WTC11 (cell line): ENCODE measurements at regions not wholly inside any gene's neighbourhood (a gene's known extent, or its start where the extent isn't known, plus 50 kb on each side); places are given as distances from the start of the nearest gene placed in this dataset.

Experiments
- ATAC-seq: fragments of 200-7000 bp; cut with Tn5 transposase; 2 replicates; pipeline ENCODE4 v1.10.0; 2021; ENCODE audit warnings: mild to moderate bottlenecking, moderate library complexity
- CTCF ChIA-PET: fragments of 300-600 bp; sonication (Branson Sonifier 250); formaldehyde crosslinking; loops from one replicate; lab custom pipeline; 2021; ENCODE audit warnings: antibody characterized with exemption; lab: Charles Lee
- POLR2A ChIA-PET: fragments of 350-600 bp; sonication (Branson Sonifier 250); formaldehyde crosslinking; loops from one replicate; lab custom pipeline; 2021; ENCODE audit warnings: antibody characterized with exemption; lab: Charles Lee
- DNase-seq: peaks from one replicate; pipeline ENCODE4 v3.0.0; 2021; ENCODE audit warnings: low spot score
- H3K27ac Mint-ChIP-seq: 2 replicates; pipeline ENCODE4 v1.8.0; 2021; ENCODE audit warnings: mixed read lengths
- H3K27me3 Mint-ChIP-seq: 2 replicates; pipeline ENCODE4 v1.8.0; 2021; ENCODE audit warnings: low read depth, mild to moderate bottlenecking, moderate library complexity, mixed read lengths
- H3K36me3 Mint-ChIP-seq: 2 replicates; pipeline ENCODE4 v1.8.0; 2021; ENCODE audit warnings: mixed read lengths
- H3K4me1 Mint-ChIP-seq: 2 replicates; pipeline ENCODE4 v1.8.0; 2022; ENCODE audit warnings: mixed read lengths
- H3K4me3 Mint-ChIP-seq: 2 replicates; pipeline ENCODE4 v1.8.0; 2021; ENCODE audit warnings: mild to moderate bottlenecking, moderate library complexity, mixed read lengths
- H3K9me3 Mint-ChIP-seq: 2 replicates; pipeline ENCODE4 v1.8.0; 2021; ENCODE audit warnings: mixed read lengths
- CREB1 ChIP-seq: sonication (generic); formaldehyde crosslinking; IDR thresholded peaks from 2 replicates; pipeline ENCODE4 v1.8.0; 2023; ENCODE audit warnings: mild to moderate bottlenecking, missing genetic modification reagents
- ELF4 ChIP-seq: sonication (generic); formaldehyde crosslinking; IDR thresholded peaks from 2 replicates; pipeline ENCODE4 v1.8.1; 2022; ENCODE audit warnings: low read depth, mild to moderate bottlenecking, moderate library complexity, missing genetic modification reagents
- FOXJ3 ChIP-seq: sonication (generic); formaldehyde crosslinking; IDR thresholded peaks from 2 replicates; pipeline ENCODE4 v1.9.0; 2021; ENCODE audit warnings: missing genetic modification reagents, mild to moderate bottlenecking, borderline replicate concordance
- IRF2 ChIP-seq: sonication (generic); formaldehyde crosslinking; IDR thresholded peaks from 2 replicates; pipeline ENCODE4 v1.8.0; 2022; ENCODE audit warnings: low read depth, missing genetic modification reagents, borderline replicate concordance
- KAT7 ChIP-seq: sonication (generic); formaldehyde crosslinking; IDR thresholded peaks from 2 replicates; pipeline ENCODE4 v1.8.1; 2023; ENCODE audit warnings: missing genetic modification reagents, mild to moderate bottlenecking, borderline replicate concordance
- MXD4 ChIP-seq: fragments of 250-450 bp; sonication (Bioruptor Pico); IDR thresholded peaks from 2 replicates; pipeline ENCODE4 v1.8.0; 2021; ENCODE audit warnings: mild to moderate bottlenecking, moderate library complexity, borderline replicate concordance
- NFE2L1 ChIP-seq: sonication (generic); formaldehyde crosslinking; IDR thresholded peaks from 2 replicates; pipeline ENCODE4 v1.8.1; 2023; ENCODE audit warnings: missing genetic modification reagents
- OVOL2 ChIP-seq: fragments of 250-450 bp; sonication (Bioruptor Pico); IDR thresholded peaks from 2 replicates; pipeline ENCODE4 v1.9.0; 2021; ENCODE audit warnings: mild to moderate bottlenecking, borderline replicate concordance
- RORB ChIP-seq: fragments of 250-450 bp; sonication (Bioruptor Pico); IDR thresholded peaks from 2 replicates; pipeline ENCODE4 v1.9.0; 2021; ENCODE audit warnings: mild to moderate bottlenecking
- TEAD1 ChIP-seq: sonication (generic); formaldehyde crosslinking; IDR thresholded peaks from 2 replicates; pipeline ENCODE4 v1.8.0; 2022; ENCODE audit warnings: mild to moderate bottlenecking, missing genetic modification reagents
- TEAD4 ChIP-seq: sonication (generic); formaldehyde crosslinking; IDR thresholded peaks from 2 replicates; pipeline ENCODE4 v1.8.0; 2022; ENCODE audit warnings: mild to moderate bottlenecking, missing genetic modification reagents
- ZBTB21 ChIP-seq: sonication (generic); formaldehyde crosslinking; IDR thresholded peaks from 2 replicates; pipeline ENCODE4 v1.8.1; 2023; ENCODE audit warnings: mild to moderate bottlenecking, missing genetic modification reagents, borderline replicate concordance
- ZNF121 ChIP-seq: sonication (generic); formaldehyde crosslinking; IDR thresholded peaks from 2 replicates; pipeline ENCODE4 v1.8.0; 2023; ENCODE audit warnings: missing genetic modification reagents
- ZNF263 ChIP-seq: sonication (generic); formaldehyde crosslinking; IDR thresholded peaks from 2 replicates; pipeline ENCODE4 v1.8.1; 2022; ENCODE audit warnings: low read depth, mild to moderate bottlenecking, moderate library complexity, missing genetic modification reagents
- ZNF396 ChIP-seq: fragments of 250-450 bp; sonication (Bioruptor Pico); IDR thresholded peaks from 2 replicates; pipeline ENCODE4 v1.8.0; 2021; ENCODE audit warnings: mild to moderate bottlenecking, moderate library complexity, borderline replicate concordance
- ZNF671 ChIP-seq: fragments of 250-450 bp; sonication (Bioruptor Pico); IDR thresholded peaks from 2 replicates; pipeline ENCODE4 v1.8.0; 2021; ENCODE audit warnings: mild to moderate bottlenecking
- TF ChIP-seq, protein P1 (sequence below): sonication (generic); formaldehyde crosslinking; IDR thresholded peaks from 2 replicates; pipeline ENCODE4 v1.8.0; 2022; ENCODE audit warnings: mild to moderate bottlenecking, missing genetic modification reagents
- TF ChIP-seq, protein P2 (sequence below): sonication (generic); formaldehyde crosslinking; IDR thresholded peaks from 2 replicates; pipeline ENCODE4 v1.8.0; 2022; ENCODE audit warnings: missing genetic modification reagents
- TF ChIP-seq, protein P3 (sequence below): sonication (generic); formaldehyde crosslinking; IDR thresholded peaks from 2 replicates; pipeline ENCODE4 v1.8.1; 2023; ENCODE audit warnings: mild to moderate bottlenecking, missing genetic modification reagents, moderate library complexity
- TF ChIP-seq, protein P4 (sequence below): sonication (generic); formaldehyde crosslinking; IDR thresholded peaks from 2 replicates; pipeline ENCODE4 v1.8.0; 2022; ENCODE audit warnings: mild to moderate bottlenecking, missing genetic modification reagents
- TF ChIP-seq, protein P5 (sequence below): sonication (generic); formaldehyde crosslinking; conservative IDR thresholded peaks from 2 replicates; pipeline ENCODE4 v1.8.1; 2022; ENCODE audit warnings: mild to moderate bottlenecking, missing genetic modification reagents
- TF ChIP-seq, protein P6 (sequence below): fragments of 250-450 bp; sonication (Bioruptor Pico); IDR thresholded peaks from 2 replicates; pipeline ENCODE4 v1.9.0; 2021; ENCODE audit warnings: mild to moderate bottlenecking, borderline replicate concordance
- TF ChIP-seq, protein P7 (sequence below): sonication (generic); formaldehyde crosslinking; IDR thresholded peaks from 2 replicates; pipeline ENCODE4 v1.8.1; 2023; ENCODE audit warnings: mild to moderate bottlenecking, missing genetic modification reagents, moderate library complexity

DNA sequence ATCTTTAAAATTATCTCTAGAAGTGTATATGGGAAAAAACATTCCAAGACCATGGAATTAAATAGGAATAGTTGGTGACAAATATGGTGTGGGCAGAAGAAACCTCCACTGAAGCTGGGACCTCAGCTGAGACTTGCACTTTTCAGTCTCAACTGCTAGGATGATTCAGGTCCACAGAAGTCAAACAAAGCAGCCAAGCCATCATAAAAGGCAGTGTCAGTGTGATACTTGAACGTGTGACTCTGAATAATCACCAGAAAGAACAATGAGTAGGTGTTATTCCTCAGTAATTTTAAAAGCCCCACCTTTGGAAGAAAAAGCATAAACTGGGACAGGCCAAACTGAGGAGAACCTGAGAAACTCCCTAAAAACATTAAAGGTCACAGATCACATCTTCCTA is 90.7 kb downstream of the ZNF281 start:
- H3K27ac Mint-ChIP-seq, result no peak overlapping the region
- ChIA-PET POLR2A (no interaction called here), CTCF (interaction anchor here (1.9 kb wide), 1 partner anchor 11 kb away, joined by 4 read pairs; no protein-coding TSS in a partner anchor)
- no peak overlapping the region for H3K4me3 Mint-ChIP-seq
- H3K4me1 Mint-ChIP-seq, result peaks cover 29% of the 10 kb centered on the region
- DNase-seq, result no peak
- no peaks in the 10 kb centered on the region for H3K27me3 Mint-ChIP-seq
- H3K36me3 Mint-ChIP-seq, result peaks cover 3% of the 10 kb centered on the region
- TF ChIP-seq OVOL2 (no peak), IRF2 (CRISPR knock-in tag) (no peak), ZNF396 (CRISPR knock-in tag) (no peak), CREB1 (no peak), TEAD4 (CRISPR knock-in tag) (no peak), KAT7 (CRISPR knock-in tag) (no peak), ZNF671 (no peak), MXD4 (no peak), TEAD1 (no peak), ZNF263 (no peak), RORB (no peak), ZNF121 (CRISPR knock-in tag) (no peak), FOXJ3 (no peak), ZBTB21 (no peak)
- TF ChIP-seq, protein P1, sequence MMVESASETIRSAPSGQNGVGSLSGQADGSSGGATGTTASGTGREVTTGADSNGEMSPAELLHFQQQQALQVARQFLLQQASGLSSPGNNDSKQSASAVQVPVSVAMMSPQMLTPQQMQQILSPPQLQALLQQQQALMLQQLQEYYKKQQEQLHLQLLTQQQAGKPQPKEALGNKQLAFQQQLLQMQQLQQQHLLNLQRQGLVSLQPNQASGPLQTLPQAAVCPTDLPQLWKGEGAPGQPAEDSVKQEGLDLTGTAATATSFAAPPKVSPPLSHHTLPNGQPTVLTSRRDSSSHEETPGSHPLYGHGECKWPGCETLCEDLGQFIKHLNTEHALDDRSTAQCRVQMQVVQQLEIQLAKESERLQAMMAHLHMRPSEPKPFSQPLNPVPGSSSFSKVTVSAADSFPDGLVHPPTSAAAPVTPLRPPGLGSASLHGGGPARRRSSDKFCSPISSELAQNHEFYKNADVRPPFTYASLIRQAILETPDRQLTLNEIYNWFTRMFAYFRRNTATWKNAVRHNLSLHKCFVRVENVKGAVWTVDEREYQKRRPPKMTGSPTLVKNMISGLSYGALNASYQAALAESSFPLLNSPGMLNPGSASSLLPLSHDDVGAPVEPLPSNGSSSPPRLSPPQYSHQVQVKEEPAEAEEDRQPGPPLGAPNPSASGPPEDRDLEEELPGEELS (CRISPR knock-in tag), result no peak
- TF ChIP-seq, protein P2, sequence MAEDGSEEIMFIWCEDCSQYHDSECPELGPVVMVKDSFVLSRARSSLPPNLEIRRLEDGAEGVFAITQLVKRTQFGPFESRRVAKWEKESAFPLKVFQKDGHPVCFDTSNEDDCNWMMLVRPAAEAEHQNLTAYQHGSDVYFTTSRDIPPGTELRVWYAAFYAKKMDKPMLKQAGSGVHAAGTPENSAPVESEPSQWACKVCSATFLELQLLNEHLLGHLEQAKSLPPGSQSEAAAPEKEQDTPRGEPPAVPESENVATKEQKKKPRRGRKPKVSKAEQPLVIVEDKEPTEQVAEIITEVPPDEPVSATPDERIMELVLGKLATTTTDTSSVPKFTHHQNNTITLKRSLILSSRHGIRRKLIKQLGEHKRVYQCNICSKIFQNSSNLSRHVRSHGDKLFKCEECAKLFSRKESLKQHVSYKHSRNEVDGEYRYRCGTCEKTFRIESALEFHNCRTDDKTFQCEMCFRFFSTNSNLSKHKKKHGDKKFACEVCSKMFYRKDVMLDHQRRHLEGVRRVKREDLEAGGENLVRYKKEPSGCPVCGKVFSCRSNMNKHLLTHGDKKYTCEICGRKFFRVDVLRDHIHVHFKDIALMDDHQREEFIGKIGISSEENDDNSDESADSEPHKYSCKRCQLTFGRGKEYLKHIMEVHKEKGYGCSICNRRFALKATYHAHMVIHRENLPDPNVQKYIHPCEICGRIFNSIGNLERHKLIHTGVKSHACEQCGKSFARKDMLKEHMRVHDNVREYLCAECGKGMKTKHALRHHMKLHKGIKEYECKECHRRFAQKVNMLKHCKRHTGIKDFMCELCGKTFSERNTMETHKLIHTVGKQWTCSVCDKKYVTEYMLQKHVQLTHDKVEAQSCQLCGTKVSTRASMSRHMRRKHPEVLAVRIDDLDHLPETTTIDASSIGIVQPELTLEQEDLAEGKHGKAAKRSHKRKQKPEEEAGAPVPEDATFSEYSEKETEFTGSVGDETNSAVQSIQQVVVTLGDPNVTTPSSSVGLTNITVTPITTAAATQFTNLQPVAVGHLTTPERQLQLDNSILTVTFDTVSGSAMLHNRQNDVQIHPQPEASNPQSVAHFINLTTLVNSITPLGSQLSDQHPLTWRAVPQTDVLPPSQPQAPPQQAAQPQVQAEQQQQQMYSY (CRISPR knock-in tag), result no peak
- TF ChIP-seq, protein P3, sequence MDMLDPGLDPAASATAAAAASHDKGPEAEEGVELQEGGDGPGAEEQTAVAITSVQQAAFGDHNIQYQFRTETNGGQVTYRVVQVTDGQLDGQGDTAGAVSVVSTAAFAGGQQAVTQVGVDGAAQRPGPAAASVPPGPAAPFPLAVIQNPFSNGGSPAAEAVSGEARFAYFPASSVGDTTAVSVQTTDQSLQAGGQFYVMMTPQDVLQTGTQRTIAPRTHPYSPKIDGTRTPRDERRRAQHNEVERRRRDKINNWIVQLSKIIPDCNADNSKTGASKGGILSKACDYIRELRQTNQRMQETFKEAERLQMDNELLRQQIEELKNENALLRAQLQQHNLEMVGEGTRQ (CRISPR knock-in tag), result no peak
- TF ChIP-seq, protein P4, sequence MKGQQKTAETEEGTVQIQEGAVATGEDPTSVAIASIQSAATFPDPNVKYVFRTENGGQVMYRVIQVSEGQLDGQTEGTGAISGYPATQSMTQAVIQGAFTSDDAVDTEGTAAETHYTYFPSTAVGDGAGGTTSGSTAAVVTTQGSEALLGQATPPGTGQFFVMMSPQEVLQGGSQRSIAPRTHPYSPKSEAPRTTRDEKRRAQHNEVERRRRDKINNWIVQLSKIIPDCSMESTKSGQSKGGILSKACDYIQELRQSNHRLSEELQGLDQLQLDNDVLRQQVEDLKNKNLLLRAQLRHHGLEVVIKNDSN, result no peak
- TF ChIP-seq, protein P5, sequence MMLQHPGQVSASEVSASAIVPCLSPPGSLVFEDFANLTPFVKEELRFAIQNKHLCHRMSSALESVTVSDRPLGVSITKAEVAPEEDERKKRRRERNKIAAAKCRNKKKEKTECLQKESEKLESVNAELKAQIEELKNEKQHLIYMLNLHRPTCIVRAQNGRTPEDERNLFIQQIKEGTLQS (CRISPR knock-in tag), result no peak
- ATAC-seq, result no peak
- peaks cover 6% of the 10 kb centered on the region for H3K9me3 Mint-ChIP-seq

DNA sequence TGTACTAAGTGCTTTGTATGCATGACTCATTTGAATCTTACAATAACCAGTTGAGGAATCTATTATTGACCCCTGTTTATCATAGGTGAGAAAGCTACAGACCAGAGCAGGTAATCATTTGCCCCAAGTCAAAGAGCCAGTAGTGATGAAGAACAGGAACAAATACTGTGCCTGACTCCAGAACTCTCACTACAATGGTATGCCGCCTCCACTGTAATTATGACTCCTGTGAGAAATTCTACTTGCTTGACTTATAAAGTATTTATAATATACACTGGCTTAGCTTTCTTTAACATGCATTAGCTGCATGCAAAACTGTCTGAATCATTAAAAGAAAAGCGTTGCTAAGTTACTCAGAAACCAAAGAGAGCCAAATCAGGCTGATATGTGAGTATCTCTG is 92.6 kb downstream of the ZNF281 start:
- Mint-ChIP-seq H3K9me3 (no peaks in the 10 kb centered on the region), H3K36me3 (no peaks in the 10 kb centered on the region), H3K27ac (no peak overlapping the region), H3K27me3 (no peaks in the 10 kb centered on the region), H3K4me3 (no peak overlapping the region), H3K4me1 (peaks cover 21% of the 10 kb centered on the region)
- DNase-seq (no peak), ATAC-seq (no peak)
- CTCF ChIA-PET, result interaction anchor here (1.0 kb wide), 1 partner anchor 10 kb away, joined by 5 read pairs; no protein-coding TSS in a partner anchor
- POLR2A ChIA-PET, result interaction anchor here (0.6 kb wide), 1 partner anchor 26 kb away, joined by 6 read pairs; no protein-coding TSS in a partner anchor
- TF ChIP-seq ELF4 (CRISPR knock-in tag) (no peak), CREB1 (no peak), NFE2L1 (CRISPR knock-in tag) (no peak)
- TF ChIP-seq, protein P6, sequence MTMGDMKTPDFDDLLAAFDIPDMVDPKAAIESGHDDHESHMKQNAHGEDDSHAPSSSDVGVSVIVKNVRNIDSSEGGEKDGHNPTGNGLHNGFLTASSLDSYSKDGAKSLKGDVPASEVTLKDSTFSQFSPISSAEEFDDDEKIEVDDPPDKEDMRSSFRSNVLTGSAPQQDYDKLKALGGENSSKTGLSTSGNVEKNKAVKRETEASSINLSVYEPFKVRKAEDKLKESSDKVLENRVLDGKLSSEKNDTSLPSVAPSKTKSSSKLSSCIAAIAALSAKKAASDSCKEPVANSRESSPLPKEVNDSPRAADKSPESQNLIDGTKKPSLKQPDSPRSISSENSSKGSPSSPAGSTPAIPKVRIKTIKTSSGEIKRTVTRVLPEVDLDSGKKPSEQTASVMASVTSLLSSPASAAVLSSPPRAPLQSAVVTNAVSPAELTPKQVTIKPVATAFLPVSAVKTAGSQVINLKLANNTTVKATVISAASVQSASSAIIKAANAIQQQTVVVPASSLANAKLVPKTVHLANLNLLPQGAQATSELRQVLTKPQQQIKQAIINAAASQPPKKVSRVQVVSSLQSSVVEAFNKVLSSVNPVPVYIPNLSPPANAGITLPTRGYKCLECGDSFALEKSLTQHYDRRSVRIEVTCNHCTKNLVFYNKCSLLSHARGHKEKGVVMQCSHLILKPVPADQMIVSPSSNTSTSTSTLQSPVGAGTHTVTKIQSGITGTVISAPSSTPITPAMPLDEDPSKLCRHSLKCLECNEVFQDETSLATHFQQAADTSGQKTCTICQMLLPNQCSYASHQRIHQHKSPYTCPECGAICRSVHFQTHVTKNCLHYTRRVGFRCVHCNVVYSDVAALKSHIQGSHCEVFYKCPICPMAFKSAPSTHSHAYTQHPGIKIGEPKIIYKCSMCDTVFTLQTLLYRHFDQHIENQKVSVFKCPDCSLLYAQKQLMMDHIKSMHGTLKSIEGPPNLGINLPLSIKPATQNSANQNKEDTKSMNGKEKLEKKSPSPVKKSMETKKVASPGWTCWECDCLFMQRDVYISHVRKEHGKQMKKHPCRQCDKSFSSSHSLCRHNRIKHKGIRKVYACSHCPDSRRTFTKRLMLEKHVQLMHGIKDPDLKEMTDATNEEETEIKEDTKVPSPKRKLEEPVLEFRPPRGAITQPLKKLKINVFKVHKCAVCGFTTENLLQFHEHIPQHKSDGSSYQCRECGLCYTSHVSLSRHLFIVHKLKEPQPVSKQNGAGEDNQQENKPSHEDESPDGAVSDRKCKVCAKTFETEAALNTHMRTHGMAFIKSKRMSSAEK (CRISPR knock-in tag), result no peak
- TF ChIP-seq, protein P7, sequence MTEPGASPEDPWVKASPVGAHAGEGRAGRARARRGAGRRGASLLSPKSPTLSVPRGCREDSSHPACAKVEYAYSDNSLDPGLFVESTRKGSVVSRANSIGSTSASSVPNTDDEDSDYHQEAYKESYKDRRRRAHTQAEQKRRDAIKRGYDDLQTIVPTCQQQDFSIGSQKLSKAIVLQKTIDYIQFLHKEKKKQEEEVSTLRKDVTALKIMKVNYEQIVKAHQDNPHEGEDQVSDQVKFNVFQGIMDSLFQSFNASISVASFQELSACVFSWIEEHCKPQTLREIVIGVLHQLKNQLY (CRISPR knock-in tag), result no peak
- TF ChIP-seq, protein P1 (CRISPR knock-in tag), result no peak
